Fibroblast of the aortic adventitia (primary cell): ENCODE measurements at regions not wholly inside any gene's neighbourhood (a gene's known extent, or its start where the extent isn't known, plus 50 kb on each side); places are given as distances from the start of the nearest gene placed in this dataset.
"Not testable (repeated sequence)": the region's sequence is repeated elsewhere in the genome, so short reads cannot be mapped to it uniquely, and the experiment has no call there.

Experiments used
- DNase-seq: peaks from one replicate; pipeline ENCODE4 v3.0.0-alpha.2; 2010; ENCODE audit warnings: low read depth
- H3K4me3 ChIP-seq: 2 replicates; pipeline ENCODE4 v1.5.1; 2011; ENCODE audit warnings: low read depth, mild to moderate bottlenecking, control low read depth, low read length, moderate library complexity
- TF ChIP-seq, protein P1 (sequence below): IDR thresholded peaks from 2 replicates; pipeline ENCODE4 v1.5.1; 2011; ENCODE audit warnings: mild to moderate bottlenecking, low read length, control low read depth, inconsistent platforms; ENCODE audit not compliant: insufficient read depth

DNA sequence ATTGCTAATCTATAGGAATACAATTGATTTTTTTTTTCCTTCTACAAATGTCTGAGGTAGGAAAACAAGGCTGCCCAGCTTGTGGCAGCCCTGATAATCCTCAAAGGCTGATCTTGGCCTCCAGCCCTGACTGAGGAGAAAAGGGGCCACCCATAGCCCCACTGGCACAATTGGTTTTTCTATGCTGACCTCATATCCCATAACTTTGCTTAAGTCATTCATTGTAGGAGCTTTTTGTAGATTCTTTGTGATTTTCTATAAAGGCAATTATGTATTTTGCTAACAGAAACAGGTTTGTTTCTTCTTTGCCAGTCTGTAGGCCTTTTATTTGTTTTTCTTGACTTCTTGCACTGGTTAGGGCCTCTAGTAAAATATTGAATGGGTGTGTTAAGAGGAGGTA is 80.2 kb upstream of the C15orf39 start:
- DNase-seq: no peak
- H3K4me3 ChIP-seq: no peak overlapping the region
- TF ChIP-seq, protein P1, sequence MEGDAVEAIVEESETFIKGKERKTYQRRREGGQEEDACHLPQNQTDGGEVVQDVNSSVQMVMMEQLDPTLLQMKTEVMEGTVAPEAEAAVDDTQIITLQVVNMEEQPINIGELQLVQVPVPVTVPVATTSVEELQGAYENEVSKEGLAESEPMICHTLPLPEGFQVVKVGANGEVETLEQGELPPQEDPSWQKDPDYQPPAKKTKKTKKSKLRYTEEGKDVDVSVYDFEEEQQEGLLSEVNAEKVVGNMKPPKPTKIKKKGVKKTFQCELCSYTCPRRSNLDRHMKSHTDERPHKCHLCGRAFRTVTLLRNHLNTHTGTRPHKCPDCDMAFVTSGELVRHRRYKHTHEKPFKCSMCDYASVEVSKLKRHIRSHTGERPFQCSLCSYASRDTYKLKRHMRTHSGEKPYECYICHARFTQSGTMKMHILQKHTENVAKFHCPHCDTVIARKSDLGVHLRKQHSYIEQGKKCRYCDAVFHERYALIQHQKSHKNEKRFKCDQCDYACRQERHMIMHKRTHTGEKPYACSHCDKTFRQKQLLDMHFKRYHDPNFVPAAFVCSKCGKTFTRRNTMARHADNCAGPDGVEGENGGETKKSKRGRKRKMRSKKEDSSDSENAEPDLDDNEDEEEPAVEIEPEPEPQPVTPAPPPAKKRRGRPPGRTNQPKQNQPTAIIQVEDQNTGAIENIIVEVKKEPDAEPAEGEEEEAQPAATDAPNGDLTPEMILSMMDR: no peak

DNA sequence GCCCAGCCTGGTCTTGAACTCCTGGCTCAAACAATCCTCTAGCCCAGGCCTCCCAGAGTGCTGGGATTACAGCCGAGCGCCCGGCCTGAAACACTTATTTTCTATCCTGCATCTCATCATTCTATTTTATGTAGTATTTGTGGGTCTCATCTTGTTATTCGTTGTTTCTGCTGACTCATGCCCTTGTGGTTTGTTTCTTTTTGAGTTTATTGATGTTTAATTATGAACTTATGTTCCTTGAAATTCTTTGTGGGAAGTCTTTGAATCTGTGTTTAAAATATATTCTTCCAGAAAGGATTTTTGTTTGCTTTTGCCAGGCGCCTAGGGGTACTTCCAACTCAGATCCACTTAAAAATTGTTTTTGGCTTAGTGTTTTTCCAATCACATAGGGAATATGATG is 78.3 kb upstream of the C15orf39 start:
- TF ChIP-seq, protein P1: no peak
- DNase-seq: peak; percentile 54
- H3K4me3 ChIP-seq: no peak overlapping the region

DNA sequence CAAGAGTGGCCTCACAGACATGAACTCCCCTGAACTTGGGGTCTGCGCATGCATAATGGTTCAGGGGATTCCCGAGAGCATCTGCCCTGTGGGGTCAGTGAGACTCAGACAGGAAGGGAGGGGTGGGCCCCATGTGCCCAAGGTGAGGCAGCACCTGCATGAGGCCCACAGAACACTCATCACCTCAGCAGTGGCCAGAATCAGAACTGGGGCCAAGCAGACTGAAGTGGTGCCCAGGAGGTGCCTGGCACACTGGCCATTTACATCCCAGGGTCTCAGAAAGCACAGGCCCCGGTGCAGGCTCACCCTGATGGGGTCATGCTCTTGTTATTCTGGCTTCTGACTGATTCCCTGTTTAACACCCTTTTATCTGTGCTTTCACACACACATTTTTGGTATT is 77.4 kb upstream of the C15orf39 start:
- H3K4me3 ChIP-seq, DNase-seq: not testable (repeated sequence)

DNA sequence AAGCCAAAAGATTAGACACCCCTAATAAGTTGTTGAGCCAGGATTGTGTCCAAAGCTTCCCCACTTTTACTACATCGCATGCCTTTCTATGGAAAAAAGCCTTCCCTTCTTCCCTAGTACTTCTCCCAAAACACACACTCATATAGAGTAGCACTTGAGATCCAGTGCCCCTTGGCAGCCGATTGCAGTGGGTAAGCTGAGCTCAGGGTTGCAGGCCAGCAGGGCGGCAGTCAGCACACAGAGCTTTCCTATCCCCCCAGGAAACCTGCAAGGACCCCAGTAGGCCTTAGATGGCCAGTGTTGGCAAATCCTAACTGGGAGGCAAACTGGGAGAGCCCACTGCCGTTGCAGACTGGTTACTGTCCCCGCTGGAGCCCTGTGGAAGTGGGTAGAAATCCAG is 75.7 kb upstream of the C15orf39 start:
- no peak overlapping the region for H3K4me3 ChIP-seq
- TF ChIP-seq, protein P1: no peak
- no peak for DNase-seq

DNA sequence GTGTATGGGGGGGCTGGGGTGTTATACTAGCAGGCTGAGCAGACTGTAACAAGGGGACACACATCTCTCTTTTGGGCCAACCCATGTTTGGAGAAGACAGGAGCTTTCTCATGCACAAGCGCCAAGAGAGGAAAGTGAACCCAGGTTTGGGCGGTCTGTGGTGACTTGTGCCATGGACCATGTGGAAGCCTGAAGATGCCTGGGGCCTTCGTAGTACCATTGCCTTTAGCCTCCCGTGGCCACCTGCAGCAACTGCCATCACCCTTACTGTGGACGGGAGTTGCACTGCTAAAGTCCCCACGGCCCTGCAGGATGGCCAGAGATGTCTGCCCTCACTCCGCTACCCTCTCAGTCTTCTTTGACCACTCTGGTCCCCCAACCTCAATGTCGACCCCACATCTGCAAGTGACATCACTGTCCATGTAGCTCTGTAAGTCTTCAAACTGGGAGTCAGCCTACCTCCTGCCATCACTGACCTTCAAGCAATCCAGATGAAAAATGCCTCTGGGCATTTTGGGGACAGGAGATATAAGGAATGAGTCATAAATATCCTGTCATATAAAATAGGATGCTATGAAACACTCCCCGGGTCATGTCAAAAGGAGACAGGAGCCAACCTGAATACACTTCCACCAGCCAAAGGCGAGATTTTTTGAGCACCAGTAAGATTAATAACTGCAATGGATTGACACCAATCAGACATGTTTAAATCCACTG is 74.7 kb upstream of the C15orf39 start:
- TF ChIP-seq, protein P1: no peak
- DNase-seq: no peak
- H3K4me3 ChIP-seq: no peak overlapping the region

DNA sequence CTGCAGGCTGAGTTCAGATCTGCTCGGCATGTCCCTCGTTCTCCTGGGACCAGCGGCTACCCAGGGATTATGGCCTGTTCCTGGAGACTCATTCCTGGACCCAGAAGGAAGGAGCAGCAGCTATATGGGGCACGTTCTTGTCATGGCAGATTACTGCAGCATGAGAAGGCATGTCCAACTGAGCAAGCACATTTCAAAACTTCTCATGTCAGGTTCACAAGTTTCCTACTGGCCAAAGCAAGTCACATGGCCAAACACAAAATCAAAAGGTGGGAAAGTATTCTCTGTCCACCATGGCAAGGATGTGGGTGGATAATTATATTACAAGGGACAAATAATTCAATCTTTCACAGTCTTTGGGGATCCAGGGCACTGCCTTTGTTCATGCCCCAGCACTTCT is 71.9 kb upstream of the C15orf39 start:
- DNase-seq: no peak
- TF ChIP-seq, protein P1: no peak
- H3K4me3 ChIP-seq: no peak overlapping the region

DNA sequence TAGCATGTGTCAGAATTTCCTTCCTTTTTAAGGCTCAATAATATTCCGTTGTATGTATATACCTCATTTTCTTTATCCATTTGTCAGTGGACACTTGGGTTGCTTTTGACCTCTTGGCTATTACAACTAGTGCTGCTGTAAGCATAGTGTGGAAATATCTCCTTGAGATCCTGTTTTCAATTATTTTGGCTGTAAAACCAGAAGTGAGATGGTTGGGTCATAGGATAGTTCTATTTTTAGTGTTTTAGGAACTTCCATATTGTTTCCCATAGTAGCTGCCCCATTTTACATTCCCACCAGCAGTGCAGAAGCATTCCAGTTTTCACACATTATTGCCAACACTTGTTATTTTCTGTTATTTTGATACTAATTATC is 70.4 kb upstream of the C15orf39 start:
- TF ChIP-seq, protein P1: no peak
- no peak for DNase-seq
- H3K4me3 ChIP-seq: no peak overlapping the region
